ENCODE measurements at regions not wholly inside any gene's neighbourhood (a gene's known extent, or its start where the extent isn't known, plus 50 kb on each side); places are given as distances from the start of the nearest gene placed in this dataset.

DNA sequence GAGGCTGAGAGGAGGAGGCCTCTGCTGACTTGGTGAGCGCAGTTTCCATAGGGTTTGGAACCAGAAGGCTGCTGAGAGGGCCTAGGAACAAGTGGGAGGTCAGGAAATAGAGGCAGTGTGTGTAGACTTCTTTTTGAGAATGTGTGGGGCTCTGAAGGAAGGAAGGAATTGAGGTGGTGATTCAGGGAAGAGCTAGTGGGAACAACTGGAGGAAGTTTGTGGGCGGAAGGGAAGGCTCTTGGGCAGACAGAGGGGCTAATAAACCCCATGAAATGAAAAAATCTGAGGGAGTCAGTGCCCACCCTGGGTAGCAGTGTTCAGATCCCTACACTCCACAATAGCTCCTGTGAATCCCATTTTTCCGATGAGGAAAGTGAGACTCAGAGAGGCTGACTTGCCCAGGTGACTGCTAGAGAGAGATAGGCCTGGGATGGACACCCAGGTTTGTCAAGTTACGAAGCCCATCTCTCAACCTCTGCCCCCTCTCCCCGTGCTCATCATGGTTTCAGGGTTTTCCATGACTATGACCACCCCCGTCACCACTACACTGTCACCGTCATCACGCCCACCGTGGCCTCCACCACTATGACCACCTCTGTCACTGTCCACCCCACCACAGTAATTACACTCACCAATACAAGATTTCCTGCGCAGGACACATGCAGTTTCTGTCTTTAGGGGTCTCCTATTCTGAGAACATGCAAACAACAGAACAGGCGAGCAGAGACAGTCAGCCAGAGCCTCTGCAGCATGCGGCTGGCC is 106.4 kb downstream of the MRPL14 start:
- H3K27me3 ChIP-seq (ENCODE audit: insufficient read depth, low read length) = no peaks in the 10 kb centered on the region
- TF ChIP-seq, protein P1, sequence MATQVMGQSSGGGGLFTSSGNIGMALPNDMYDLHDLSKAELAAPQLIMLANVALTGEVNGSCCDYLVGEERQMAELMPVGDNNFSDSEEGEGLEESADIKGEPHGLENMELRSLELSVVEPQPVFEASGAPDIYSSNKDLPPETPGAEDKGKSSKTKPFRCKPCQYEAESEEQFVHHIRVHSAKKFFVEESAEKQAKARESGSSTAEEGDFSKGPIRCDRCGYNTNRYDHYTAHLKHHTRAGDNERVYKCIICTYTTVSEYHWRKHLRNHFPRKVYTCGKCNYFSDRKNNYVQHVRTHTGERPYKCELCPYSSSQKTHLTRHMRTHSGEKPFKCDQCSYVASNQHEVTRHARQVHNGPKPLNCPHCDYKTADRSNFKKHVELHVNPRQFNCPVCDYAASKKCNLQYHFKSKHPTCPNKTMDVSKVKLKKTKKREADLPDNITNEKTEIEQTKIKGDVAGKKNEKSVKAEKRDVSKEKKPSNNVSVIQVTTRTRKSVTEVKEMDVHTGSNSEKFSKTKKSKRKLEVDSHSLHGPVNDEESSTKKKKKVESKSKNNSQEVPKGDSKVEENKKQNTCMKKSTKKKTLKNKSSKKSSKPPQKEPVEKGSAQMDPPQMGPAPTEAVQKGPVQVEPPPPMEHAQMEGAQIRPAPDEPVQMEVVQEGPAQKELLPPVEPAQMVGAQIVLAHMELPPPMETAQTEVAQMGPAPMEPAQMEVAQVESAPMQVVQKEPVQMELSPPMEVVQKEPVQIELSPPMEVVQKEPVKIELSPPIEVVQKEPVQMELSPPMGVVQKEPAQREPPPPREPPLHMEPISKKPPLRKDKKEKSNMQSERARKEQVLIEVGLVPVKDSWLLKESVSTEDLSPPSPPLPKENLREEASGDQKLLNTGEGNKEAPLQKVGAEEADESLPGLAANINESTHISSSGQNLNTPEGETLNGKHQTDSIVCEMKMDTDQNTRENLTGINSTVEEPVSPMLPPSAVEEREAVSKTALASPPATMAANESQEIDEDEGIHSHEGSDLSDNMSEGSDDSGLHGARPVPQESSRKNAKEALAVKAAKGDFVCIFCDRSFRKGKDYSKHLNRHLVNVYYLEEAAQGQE (IDR thresholded peaks at IDR 0.05; ENCODE audit: low read depth) = no peak
- TF ChIP-seq ZFX (IDR thresholded peaks at IDR 0.05) = no peak
- TF ChIP-seq, protein P2, sequence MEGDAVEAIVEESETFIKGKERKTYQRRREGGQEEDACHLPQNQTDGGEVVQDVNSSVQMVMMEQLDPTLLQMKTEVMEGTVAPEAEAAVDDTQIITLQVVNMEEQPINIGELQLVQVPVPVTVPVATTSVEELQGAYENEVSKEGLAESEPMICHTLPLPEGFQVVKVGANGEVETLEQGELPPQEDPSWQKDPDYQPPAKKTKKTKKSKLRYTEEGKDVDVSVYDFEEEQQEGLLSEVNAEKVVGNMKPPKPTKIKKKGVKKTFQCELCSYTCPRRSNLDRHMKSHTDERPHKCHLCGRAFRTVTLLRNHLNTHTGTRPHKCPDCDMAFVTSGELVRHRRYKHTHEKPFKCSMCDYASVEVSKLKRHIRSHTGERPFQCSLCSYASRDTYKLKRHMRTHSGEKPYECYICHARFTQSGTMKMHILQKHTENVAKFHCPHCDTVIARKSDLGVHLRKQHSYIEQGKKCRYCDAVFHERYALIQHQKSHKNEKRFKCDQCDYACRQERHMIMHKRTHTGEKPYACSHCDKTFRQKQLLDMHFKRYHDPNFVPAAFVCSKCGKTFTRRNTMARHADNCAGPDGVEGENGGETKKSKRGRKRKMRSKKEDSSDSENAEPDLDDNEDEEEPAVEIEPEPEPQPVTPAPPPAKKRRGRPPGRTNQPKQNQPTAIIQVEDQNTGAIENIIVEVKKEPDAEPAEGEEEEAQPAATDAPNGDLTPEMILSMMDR (IDR thresholded peaks at IDR 0.05 in 2 of 3, conservative IDR thresholded peaks at IDR 0.05 in 1 of 3; ENCODE audit: borderline replicate concordance in 1 of 3, insufficient read depth in 1 of 3, low read depth in 2 of 3, low read length in 2 of 3) = no peak
- H3K9me2 ChIP-seq (ENCODE audit: insufficient read depth) = no peaks in the 10 kb centered on the region
- no peaks in the 10 kb centered on the region for H3K9me3 ChIP-seq (ENCODE audit: control insufficient read depth in 1 of 2, insufficient read depth in 1 of 2, low read depth in 1 of 2, low read length in 2 of 2)
- intact Hi-C loops (cut with micrococcal nuclease) = no loop called here
- H3K4me2 ChIP-seq (ENCODE audit: low read length) = no peak overlapping the region
- no peak overlapping the region for H2AFZ ChIP-seq (ENCODE audit: low read depth, low read length, poor library complexity, severe bottlenecking)
- BruUV-seq (replicated peaks) = no TSS peak
- no peaks in the 10 kb centered on the region for H3K79me2 ChIP-seq (ENCODE audit: insufficient read depth, low read length)
- no peak overlapping the region for H3K9ac ChIP-seq (ENCODE audit: low read length)
- H3K27ac ChIP-seq (ENCODE audit: low read depth, low read length) = no peak overlapping the region
- no peak for DNase-seq (ENCODE audit: low read depth, low spot score)
- H4K20me1 ChIP-seq (ENCODE audit: insufficient read depth) = no peaks in the 10 kb centered on the region
- no peaks in the 10 kb centered on the region for H3K36me3 ChIP-seq (ENCODE audit: control insufficient read depth in 1 of 2, insufficient read depth in 2 of 2, low read length in 2 of 2)
- ATAC-seq = no peak
- no peak overlapping the region for H3K4me3 ChIP-seq (replicated peaks in 1 of 2; ENCODE audit: low read depth in 1 of 2, low read length in 2 of 2)
- ChIA-PET POLR2A (no interaction called here), CTCF (interaction anchor here (1.0 kb wide), 1 partner anchor 10 kb away, joined by 3 read pairs; no protein-coding TSS in a partner anchor), RAD21 (ENCODE audit: low non-redundant PET in 1 of 2, low total read pairs in 2 of 2, uncharacterized antibody in 2 of 2, unreplicated experiment in 2 of 2) (no interaction called here)
- peaks cover 3 to 12% of the 10 kb centered on the region in 2 experiments; a peak in 2 of 4 replicates for H3K4me1 ChIP-seq (ENCODE audit: control insufficient read depth in 1 of 2, insufficient read depth in 2 of 2, low read length in 2 of 2)

Measured in HCT116 (cell line).